HG03066 (cell line): ENCODE measurements at regions not wholly inside any gene's neighbourhood (a gene's known extent, or its start where the extent isn't known, plus 50 kb on each side); places are given as distances from the start of the nearest gene placed in this dataset.

Experiments used
- ATAC-seq: cut with Tn5 transposase; IDR thresholded peaks from one replicate; pipeline ENCODE4 v1.9.1; 2021; ENCODE audit warnings: low read depth; ENCODE audit not compliant: unreplicated experiment

GRCh38 chr3:124174476-124174875, 182.6 kb upstream of the ROPN1 start:
- no peak for ATAC-seq

GRCh38 chr3:124174910-124175874, 183.3 kb upstream of the ROPN1 start:
- no peak for ATAC-seq

GRCh38 chr3:124177071-124177470, 185.1 kb upstream of the ROPN1 start:
- ATAC-seq: no peak

- no peak for ATAC-seq
Observed at GRCh38 chr3:124178531-124178930, 186.6 kb upstream of the ROPN1 start.

GRCh38 chr3:124200407-124200806, 208.5 kb upstream of the ROPN1 start:
- no peak for ATAC-seq

- ATAC-seq: no peak
Observed at GRCh38 chr3:124201226-124201625, 209.3 kb upstream of the ROPN1 start.

GRCh38 chr3:124201786-124202185, 209.9 kb upstream of the ROPN1 start:
- ATAC-seq: no peak

GRCh38 chr3:124202754-124203153, 210.8 kb upstream of the ROPN1 start:
- no peak for ATAC-seq

GRCh38 chr3:124203292-124203691, 211.4 kb upstream of the ROPN1 start:
- no peak for ATAC-seq

- no peak for ATAC-seq
Observed at GRCh38 chr3:124206225-124207055, 214.5 kb upstream of the ROPN1 start.

GRCh38 chr3:124207077-124207476, 215.2 kb upstream of the ROPN1 start:
- no peak for ATAC-seq

GRCh38 chr3:124207873-124208485, 216.1 kb upstream of the ROPN1 start:
- peak; percentile 86 for ATAC-seq

- no peak for ATAC-seq
Observed at GRCh38 chr3:124209426-124209825, 217.5 kb upstream of the ROPN1 start.

- no peak for ATAC-seq
Observed at GRCh38 chr3:124210899-124211298, 219.0 kb upstream of the ROPN1 start.

GRCh38 chr3:124213641-124214040, 221.7 kb upstream of the ROPN1 start:
- ATAC-seq: no peak

- no peak for ATAC-seq
Observed at GRCh38 chr3:124217542-124217941, 225.6 kb upstream of the ROPN1 start.

GRCh38 chr3:124221422-124221821, 229.5 kb upstream of the ROPN1 start:
- no peak for ATAC-seq

GRCh38 chr3:124223853-124224252, 231.9 kb upstream of the ROPN1 start:
- no peak for ATAC-seq

GRCh38 chr3:124227150-124227630, 235.3 kb upstream of the ROPN1 start:
- no peak for ATAC-seq

- no peak for ATAC-seq
Observed at GRCh38 chr3:124229420-124229819, 237.5 kb upstream of the ROPN1 start.

GRCh38 chr3:124229836-124230235, 237.9 kb upstream of the ROPN1 start:
- ATAC-seq: no peak
